ENCODE measurements at regions not wholly inside any gene's neighbourhood (a gene's known extent, or its start where the extent isn't known, plus 50 kb on each side); places are given as distances from the start of the nearest gene placed in this dataset.

DNA sequence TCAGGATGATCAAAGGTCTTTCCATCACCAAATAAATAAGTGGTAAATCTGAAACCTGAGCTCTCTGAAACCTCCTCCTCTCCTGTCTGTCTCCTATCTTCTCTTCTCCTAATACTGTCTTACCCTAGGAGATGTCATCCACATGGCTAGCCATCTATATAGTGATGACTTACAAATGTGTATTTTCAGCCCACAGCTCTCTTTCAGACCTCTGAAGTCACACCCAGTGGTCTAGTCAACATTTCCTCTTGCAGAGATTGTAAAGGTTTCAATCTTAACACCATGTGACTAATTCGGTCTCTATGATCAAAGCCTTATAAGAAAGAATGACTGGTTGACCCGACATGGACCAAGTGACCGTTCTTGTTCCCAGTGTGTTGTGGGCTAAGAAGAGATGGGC lies 63.1 kb upstream of the DPT start:
- no peaks in the 10 kb centered on the region for H3K36me3 ChIP-seq
- H3K27me3 ChIP-seq = no peaks in the 10 kb centered on the region
- H3K4me3 ChIP-seq = no peak overlapping the region
- WGBS (ENCODE audit: insufficient coverage, low coverage, low lambda C conversion rate, missing lambda C conversion rate) = 91% methylated on average over 3 of the region's 3 CpGs
- no peak for DNase-seq
- no peak overlapping the region for H3K27ac ChIP-seq
- no peaks in the 10 kb centered on the region for H3K9me3 ChIP-seq
- no peak for TF ChIP-seq POLR2A (IDR thresholded peaks at IDR 0.05)
- TF ChIP-seq, protein P1, sequence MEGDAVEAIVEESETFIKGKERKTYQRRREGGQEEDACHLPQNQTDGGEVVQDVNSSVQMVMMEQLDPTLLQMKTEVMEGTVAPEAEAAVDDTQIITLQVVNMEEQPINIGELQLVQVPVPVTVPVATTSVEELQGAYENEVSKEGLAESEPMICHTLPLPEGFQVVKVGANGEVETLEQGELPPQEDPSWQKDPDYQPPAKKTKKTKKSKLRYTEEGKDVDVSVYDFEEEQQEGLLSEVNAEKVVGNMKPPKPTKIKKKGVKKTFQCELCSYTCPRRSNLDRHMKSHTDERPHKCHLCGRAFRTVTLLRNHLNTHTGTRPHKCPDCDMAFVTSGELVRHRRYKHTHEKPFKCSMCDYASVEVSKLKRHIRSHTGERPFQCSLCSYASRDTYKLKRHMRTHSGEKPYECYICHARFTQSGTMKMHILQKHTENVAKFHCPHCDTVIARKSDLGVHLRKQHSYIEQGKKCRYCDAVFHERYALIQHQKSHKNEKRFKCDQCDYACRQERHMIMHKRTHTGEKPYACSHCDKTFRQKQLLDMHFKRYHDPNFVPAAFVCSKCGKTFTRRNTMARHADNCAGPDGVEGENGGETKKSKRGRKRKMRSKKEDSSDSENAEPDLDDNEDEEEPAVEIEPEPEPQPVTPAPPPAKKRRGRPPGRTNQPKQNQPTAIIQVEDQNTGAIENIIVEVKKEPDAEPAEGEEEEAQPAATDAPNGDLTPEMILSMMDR (IDR thresholded peaks at IDR 0.05) = no peak
- intact Hi-C loops (cut with DNase I) = no loop called here
- H3K4me1 ChIP-seq = no peaks in the 10 kb centered on the region
- ATAC-seq = no peak

DNA sequence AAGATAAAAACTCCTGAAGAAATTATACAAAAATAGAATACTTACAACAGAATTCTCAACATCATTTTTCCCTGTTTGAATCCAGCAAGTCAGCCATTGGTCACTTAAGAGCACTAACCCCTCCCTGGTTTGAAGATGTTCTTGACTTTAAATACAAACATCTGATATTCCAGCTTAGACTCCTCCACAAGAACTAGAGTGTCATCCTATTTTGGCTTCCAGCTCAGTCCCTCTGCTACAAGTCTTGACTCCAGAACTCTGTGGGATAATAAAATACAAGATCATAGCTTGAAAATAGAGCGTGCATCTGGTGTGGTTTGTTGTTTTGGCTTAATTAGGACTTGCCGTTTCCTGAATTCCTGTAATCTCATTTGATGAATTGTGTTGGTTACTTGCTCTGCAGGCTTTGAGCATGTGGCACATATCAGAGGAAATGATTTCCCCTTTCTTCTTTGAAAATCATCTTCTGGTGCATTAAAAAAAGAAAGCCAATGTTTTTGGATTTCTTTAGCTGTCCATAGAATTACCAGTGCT lies 63.7 kb upstream of the DPT start:
- no peak for DNase-seq
- H3K4me3 ChIP-seq = no peak overlapping the region
- no peaks in the 10 kb centered on the region for H3K36me3 ChIP-seq
- intact Hi-C loops (cut with DNase I) = no loop called here
- H3K27me3 ChIP-seq = no peaks in the 10 kb centered on the region
- WGBS (ENCODE audit: insufficient coverage, low coverage, low lambda C conversion rate, missing lambda C conversion rate) = 50% methylated on average over 2 of the region's 2 CpGs
- ATAC-seq = no peak
- no peaks in the 10 kb centered on the region for H3K4me1 ChIP-seq
- H3K27ac ChIP-seq = no peak overlapping the region
- H3K9me3 ChIP-seq = no peaks in the 10 kb centered on the region
- no peak for TF ChIP-seq POLR2A (IDR thresholded peaks at IDR 0.05)
- TF ChIP-seq, protein P1 (IDR thresholded peaks at IDR 0.05) = no peak

- Histone ChIP-seq H3K36me3 (no peaks in the 10 kb centered on the region), H3K27me3 (no peaks in the 10 kb centered on the region), H3K27ac (no peak overlapping the region), H3K4me1 (peaks cover 0 to 2% (median 0%) of the 10 kb centered on the region in 4 donors), H3K9me3 (no peaks in the 10 kb centered on the region), H3K4me3 (no peak overlapping the region)
- intact Hi-C loops (cut with DNase I) = no loop called here
- 94% methylated on average over 4 of the region's 6 CpGs for WGBS (ENCODE audit: insufficient coverage, low coverage, low lambda C conversion rate, missing lambda C conversion rate)
- TF ChIP-seq, protein P1 (IDR thresholded peaks at IDR 0.05) = no peak
- TF ChIP-seq POLR2A (IDR thresholded peaks at IDR 0.05) = no peak
- DNase-seq (no peak), ATAC-seq (no peak)
Measured at GRCh38 chr1:168794057-168794456, 65.1 kb upstream of the DPT start.

DNA sequence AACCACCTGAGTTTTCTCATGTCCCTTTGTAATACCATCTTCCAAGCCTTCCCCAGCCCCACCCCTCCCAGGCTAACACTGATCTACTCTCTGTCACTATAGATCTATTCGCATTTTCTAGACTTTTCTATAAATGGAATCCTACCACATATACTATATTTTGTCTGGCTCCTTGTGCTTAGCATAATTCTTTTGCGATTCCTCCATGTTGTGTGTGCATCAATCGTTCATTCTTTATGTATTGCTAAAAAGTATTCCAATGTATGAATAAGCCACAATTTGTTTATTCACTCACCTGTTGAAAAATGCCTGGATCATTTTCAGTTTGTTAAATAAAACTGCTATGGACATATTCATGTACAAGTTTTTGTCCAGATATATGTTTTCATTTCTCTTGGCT lies 66.7 kb upstream of the DPT start:
- intact Hi-C loops (cut with DNase I) = no loop called here
- 95% methylated on average over 3 of the region's 3 CpGs for WGBS (ENCODE audit: insufficient coverage, low coverage, low lambda C conversion rate, missing lambda C conversion rate)
- peaks cover 0 to 15% (median 6%) of the 10 kb centered on the region in 4 donors for H3K4me1 ChIP-seq
- no peak overlapping the region for H3K4me3 ChIP-seq
- H3K9me3 ChIP-seq = no peaks in the 10 kb centered on the region
- no peaks in the 10 kb centered on the region for H3K27me3 ChIP-seq
- ATAC-seq (no peak), DNase-seq (no peak)
- H3K27ac ChIP-seq = no peak overlapping the region
- TF ChIP-seq, protein P1 (IDR thresholded peaks at IDR 0.05) = no peak
- no peak for TF ChIP-seq POLR2A (IDR thresholded peaks at IDR 0.05)
- no peaks in the 10 kb centered on the region for H3K36me3 ChIP-seq

Measured in right lobe of liver (tissue), 6 donors.